MG63 (cell line): ENCODE measurements at regions not wholly inside any gene's neighbourhood (a gene's known extent, or its start where the extent isn't known, plus 50 kb on each side); places are given as distances from the start of the nearest gene placed in this dataset.
"Not testable (repeated sequence)": the region's sequence is repeated elsewhere in the genome, so short reads cannot be mapped to it uniquely, and the experiment has no call there.

Experiments
- DNase-seq: peaks from one replicate; pipeline ENCODE4 v3.0.0-alpha.2; 2020
- H3K27me3 ChIP-seq: fragments of 250-450 bp; sonication (Bioruptor Pico); 2 replicates; pipeline ENCODE4 v1.5.1; 2020; ENCODE audit warnings: mild to moderate bottlenecking, moderate library complexity
- H3K36me3 ChIP-seq: fragments of 250-450 bp; sonication (Bioruptor Pico); 2 replicates; pipeline ENCODE4 v1.5.1; 2020; ENCODE audit warnings: mild to moderate bottlenecking, moderate library complexity
- H3K4me3 ChIP-seq: fragments of 250-450 bp; sonication (Bioruptor Pico); 2 replicates; pipeline ENCODE4 v1.5.1; 2020; ENCODE audit warnings: mild to moderate bottlenecking, moderate library complexity
- H3K9me3 ChIP-seq: fragments of 250-450 bp; sonication (Bioruptor Pico); 2 replicates; pipeline ENCODE4 v1.5.1; 2020; ENCODE audit warnings: mild to moderate bottlenecking, moderate library complexity

DNA sequence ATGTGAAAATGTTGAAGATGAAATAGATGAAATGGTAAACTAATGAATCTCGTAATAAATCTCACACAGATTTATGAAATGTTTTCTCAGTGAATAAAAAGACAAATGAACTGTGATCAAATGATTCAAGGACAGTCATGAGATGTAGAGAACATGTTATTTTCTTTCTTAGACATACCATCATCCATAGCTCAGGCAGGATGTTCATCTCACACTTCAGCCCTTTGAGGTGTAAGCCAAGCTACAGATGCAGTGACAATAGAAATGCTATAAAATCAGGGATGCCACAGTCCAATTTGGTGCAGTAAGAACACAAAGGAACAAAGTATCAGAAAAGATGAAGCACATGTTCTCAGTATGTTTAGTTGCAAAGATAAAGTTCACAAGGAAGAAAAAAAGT is 242.7 kb upstream of the KRR1 start:
- Histone ChIP-seq H3K4me3 (no peak overlapping the region), H3K9me3 (no peaks in the 10 kb centered on the region), H3K27me3 (no peaks in the 10 kb centered on the region), H3K36me3 (no peaks in the 10 kb centered on the region)
- no peak for DNase-seq

DNA sequence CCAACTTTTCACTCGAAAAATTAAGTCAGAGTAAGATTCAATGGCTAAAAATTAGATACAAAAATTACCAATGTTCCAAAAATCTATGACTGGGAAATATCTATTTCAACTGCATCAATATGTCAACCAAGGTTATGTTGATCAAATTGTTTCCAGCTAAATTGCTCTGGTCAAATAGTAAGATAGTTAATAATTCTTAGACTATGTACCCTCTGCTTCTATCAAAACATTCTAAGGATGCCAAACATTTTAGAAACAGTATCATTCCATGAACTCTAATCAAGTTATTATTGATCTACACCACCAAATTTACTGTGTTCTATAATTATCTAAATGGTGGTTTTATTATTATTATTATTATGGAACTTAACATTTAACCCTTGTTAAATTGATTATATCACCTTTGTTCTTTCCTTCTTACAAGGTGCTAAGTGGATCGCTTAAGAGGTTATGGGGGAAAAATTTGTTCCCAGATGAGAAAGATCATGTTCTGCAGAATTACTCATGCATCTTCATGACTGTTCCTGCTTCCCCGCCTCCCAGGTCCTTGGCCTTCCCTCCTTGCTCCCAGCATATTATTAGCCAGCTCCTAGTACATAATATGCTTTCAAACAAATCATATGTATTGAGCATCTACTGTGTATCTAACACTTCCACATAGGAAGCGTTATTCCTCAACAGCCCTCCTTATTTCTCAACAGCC is 240.5 kb upstream of the KRR1 start:
- Histone ChIP-seq H3K36me3 (no peaks in the 10 kb centered on the region), H3K9me3 (peaks cover 3% of the 10 kb centered on the region; the same call in 1 of the 2 replicates), H3K27me3 (no peaks in the 10 kb centered on the region), H3K4me3 (no peak overlapping the region)
- DNase-seq: peak; percentile 18

DNA sequence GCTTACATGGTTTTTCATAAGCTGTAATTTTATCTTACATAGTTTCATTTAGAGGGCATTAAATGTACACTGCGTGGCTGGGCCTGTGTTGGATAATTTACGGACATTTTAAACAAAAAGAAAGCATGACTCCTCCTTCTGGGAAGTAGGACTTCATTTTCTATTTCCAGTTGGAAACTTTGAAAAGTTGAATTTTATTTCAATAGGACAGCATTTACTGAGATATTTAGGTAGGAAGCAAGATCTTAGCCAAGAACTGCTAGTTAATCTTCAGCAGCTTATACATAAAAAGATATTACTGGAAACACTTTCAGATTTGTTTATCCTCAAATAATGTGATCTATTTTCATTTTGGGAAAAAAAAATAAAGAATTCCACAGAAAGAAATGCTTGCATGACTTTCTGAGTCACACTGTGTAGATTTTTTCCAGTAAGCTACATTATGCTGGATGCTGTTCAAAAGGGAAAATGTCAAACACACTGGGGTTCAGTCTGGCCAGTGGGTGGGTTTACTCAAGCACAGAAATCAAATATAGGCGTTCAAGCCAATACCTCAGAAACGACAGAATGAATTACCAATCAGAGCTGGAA is 239.4 kb upstream of the KRR1 start:
- Histone ChIP-seq H3K36me3 (no peaks in the 10 kb centered on the region), H3K4me3 (peak overlapping the region; percentile 1; the same call in 1 of the 2 replicates), H3K27me3 (no peaks in the 10 kb centered on the region), H3K9me3 (peaks cover 3% of the 10 kb centered on the region; the same call in 1 of the 2 replicates)
- peak; percentile 28 for DNase-seq

DNA sequence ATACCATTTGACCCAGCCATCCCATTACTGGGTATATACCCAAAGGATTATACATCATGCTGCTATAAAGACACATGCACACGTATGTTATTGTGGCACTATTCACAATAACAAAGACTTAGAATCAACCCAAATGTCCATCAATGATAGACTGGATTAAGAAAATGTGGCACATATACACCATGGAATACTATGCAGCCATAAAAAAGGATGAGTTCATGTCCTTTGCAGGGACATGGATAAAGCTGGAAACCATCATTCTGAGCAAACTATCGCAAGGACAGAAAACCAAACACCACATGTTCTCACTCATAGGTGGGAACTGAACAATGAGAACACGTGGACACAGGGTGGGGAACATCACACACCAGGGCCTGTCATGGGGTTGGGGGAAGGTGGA is 237.6 kb upstream of the KRR1 start:
- DNase-seq, H3K36me3 ChIP-seq, H3K4me3 ChIP-seq, H3K27me3 ChIP-seq, H3K9me3 ChIP-seq: not testable (repeated sequence)

DNA sequence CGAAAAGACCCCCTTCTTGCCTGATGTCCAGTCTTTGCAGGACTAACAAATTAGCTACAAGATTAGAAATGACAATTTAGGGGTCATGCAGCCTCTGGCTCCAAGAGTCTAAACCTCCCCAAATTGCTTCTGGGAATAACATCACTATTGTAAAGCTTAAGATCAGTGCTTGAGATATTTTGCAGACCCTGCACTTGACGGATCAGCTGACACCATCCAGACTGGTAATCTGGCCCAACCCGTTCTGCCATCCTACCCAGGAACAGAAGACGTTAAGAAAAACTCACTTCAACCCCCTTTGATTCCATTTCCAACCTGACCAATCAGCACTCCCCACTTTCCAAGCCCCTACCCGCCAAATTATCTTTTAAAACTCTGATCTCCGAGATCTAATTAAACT is 236.7 kb upstream of the KRR1 start:
- peaks cover 3% of the 10 kb centered on the region; the same call in 1 of the 2 replicates for H3K9me3 ChIP-seq
- H3K36me3 ChIP-seq: no peaks in the 10 kb centered on the region
- no peak overlapping the region for H3K4me3 ChIP-seq
- H3K27me3 ChIP-seq: no peaks in the 10 kb centered on the region
- DNase-seq: no peak

DNA sequence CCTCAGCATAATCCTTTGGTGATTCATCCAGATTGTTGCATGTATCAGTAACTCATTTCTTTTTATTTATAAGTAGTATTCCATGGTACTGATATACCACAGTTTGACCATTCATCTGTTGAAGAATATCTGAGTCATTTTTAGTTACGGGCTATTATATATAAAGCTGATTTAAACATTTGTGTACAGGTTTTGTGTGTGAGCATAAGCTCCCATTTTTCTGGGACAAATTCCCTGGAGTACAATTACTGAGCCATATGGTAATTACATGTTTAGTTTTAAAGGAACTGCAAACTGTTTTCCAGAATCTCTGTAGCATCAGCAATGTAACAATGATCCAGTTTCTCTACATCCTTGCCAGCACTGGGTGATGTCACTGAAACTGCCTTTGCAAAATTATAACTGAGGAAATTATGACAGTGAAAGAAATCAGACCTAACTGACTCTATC is 236.2 kb upstream of the KRR1 start:
- Histone ChIP-seq H3K27me3 (no peaks in the 10 kb centered on the region), H3K36me3 (no peaks in the 10 kb centered on the region), H3K4me3 (no peak overlapping the region), H3K9me3 (peaks cover 3% of the 10 kb centered on the region; the same call in 1 of the 2 replicates)
- peak; percentile 57 for DNase-seq

DNA sequence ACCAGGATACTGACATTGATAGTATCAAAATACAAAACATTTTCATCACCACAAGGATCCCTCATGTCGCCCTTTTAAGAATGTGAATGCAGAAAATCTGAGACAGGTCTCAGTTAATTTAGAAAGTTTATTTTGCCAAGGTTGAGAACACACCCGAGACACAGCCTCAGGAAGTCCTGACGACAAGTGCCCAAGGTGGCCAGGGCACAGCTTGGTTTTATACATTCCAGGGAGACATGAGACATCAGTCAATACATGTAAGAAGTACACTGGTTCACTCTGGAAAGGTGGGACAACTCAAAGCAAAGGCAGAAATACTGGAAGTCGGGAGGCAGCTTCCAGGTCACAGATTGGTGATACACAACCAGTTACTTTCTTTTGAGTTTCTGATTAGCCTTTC is 235.2 kb upstream of the KRR1 start:
- H3K4me3 ChIP-seq: no peak overlapping the region
- no peaks in the 10 kb centered on the region for H3K27me3 ChIP-seq
- peaks cover 3% of the 10 kb centered on the region; the same call in 1 of the 2 replicates for H3K9me3 ChIP-seq
- H3K36me3 ChIP-seq: no peaks in the 10 kb centered on the region
- no peak for DNase-seq

DNA sequence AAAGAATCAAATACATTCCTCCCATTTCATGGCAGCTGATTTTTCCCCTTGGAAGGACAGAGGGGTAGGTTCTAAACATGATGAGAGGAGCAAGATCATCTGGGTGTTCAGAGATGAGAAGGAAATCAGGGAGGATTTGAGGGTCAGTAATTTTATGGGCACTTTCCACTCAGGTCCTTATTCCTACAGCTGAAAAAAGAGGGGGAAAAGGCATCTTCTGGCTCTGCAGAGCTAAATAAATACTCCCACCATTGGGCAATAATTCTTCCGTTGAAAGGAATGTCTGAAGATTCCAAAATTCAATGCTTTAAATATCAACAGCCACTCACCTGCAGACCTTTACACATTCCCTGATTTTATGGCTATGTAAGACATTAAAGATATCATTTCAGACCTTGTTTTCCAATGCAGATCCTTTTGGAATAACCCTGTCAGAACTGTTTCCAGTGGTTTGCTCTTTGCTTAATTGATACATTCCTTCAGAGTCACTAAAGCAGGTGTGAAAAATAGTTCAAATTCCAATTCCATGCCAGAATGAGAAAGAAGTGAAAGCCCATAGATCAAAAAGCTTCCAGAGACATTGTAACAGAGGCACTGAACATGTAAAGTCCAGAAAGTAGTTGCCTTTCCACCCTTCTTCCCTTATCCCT is 233.3 kb upstream of the KRR1 start:
- DNase-seq: no peak
- peaks cover 3% of the 10 kb centered on the region; the same call in 1 of the 2 replicates for H3K9me3 ChIP-seq
- no peaks in the 10 kb centered on the region for H3K36me3 ChIP-seq
- no peak overlapping the region for H3K4me3 ChIP-seq
- no peaks in the 10 kb centered on the region for H3K27me3 ChIP-seq

DNA sequence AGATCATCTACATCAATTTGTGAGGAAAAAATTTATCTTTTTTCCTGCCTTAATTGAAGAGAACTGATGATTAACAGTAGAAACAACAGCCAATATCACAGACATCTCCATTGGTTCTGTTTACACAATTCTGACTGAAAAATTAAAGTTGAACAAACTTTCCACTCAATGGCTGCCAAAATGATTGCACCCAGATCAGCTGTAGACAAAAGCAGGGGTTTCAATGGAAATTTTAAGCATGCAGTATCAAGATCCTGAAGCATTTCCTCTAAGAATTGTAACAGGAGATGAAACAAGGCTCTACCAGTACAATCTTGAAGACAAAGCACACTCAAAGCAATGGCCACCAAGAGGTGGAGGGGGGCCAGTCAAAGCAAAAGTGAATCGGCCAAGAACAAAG is 231.6 kb upstream of the KRR1 start:
- no peaks in the 10 kb centered on the region for H3K36me3 ChIP-seq
- H3K4me3 ChIP-seq: no peak overlapping the region
- no peak for DNase-seq
- H3K27me3 ChIP-seq: no peaks in the 10 kb centered on the region
- no peaks in the 10 kb centered on the region for H3K9me3 ChIP-seq

DNA sequence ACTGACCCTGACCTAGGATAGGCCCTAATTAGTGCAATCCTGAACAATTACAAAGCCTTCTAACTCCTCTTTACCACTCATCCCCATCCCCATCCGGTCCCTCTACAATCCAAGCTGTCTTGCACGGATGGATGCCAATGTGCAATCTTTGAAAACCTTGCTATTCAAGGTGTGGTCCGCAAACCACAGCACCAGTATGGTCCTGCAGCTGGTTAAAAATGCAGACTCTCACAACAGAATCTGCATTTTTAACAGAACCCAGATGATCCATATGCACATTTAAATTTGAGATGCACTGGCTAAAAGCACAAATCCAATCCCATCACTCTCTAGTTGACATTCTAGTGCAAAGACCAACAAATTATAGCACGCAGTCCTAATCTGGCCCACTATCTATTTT is 230.6 kb upstream of the KRR1 start:
- Histone ChIP-seq H3K4me3 (no peak overlapping the region), H3K9me3 (no peaks in the 10 kb centered on the region), H3K36me3 (no peaks in the 10 kb centered on the region), H3K27me3 (no peaks in the 10 kb centered on the region)
- no peak for DNase-seq

DNA sequence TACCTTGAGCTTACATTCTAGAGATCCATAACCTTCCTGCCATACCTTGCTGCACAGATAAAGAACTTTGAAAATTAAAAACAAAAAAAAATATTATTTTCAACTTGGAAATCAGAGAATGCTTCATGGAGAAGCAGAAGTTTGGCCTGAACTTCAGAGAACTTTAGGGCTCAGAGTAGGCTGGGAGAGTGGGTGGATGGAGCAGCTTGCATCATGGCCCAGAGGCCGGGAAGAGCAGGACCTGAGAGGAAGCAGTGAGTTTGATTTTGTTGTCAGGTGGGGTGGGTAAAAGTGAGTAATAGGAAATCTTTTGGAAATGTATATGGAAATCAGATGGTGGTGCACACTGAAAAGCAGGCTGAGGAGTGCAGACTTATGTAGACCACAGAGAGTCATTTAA is 228.5 kb upstream of the KRR1 start:
- Histone ChIP-seq H3K27me3 (no peaks in the 10 kb centered on the region), H3K36me3 (no peaks in the 10 kb centered on the region), H3K9me3 (no peaks in the 10 kb centered on the region), H3K4me3 (no peak overlapping the region)
- no peak for DNase-seq

DNA sequence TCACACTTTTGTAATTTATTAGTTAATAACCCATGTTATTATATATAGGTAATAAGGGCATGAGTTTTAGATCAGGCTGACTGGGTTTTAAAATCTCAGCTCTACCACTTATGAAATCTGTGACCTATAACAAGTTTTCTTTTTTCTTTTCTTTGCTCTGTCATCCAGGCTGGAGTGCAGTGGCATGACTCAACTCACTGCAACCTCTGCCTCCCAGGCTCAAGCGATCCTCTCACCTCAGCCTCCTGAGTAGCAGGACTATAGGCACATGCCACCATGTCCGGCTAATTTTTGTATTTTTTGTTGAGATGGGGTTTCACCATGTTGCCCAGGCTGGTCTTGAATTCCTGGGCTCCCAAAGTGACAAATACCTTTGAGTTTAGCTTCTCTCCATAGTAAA is 227.7 kb upstream of the KRR1 start:
- not testable (repeated sequence) for H3K27me3 ChIP-seq, H3K9me3 ChIP-seq, H3K36me3 ChIP-seq, H3K4me3 ChIP-seq, DNase-seq

DNA sequence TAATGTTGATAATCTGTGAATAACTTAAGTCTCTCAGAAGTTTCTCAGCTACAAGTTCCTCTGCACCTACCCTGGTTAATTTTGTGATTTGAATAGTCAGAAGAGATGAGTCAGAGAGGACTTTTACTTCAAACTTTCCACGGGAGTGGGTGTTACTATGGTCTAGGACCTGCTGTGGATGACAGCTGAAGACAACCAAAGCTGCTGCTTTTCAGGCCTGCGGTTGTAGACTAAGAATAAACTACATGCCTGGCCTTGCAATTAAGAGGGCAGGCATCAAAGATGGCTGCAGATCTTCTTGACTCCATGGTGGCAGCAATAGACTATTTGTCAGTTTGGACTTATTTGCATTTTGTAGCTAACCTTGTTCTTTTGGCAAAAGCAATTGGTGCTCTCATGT is 227.1 kb upstream of the KRR1 start:
- Histone ChIP-seq H3K4me3 (no peak overlapping the region), H3K27me3 (no peaks in the 10 kb centered on the region), H3K36me3 (no peaks in the 10 kb centered on the region), H3K9me3 (no peaks in the 10 kb centered on the region)
- DNase-seq: no peak

DNA sequence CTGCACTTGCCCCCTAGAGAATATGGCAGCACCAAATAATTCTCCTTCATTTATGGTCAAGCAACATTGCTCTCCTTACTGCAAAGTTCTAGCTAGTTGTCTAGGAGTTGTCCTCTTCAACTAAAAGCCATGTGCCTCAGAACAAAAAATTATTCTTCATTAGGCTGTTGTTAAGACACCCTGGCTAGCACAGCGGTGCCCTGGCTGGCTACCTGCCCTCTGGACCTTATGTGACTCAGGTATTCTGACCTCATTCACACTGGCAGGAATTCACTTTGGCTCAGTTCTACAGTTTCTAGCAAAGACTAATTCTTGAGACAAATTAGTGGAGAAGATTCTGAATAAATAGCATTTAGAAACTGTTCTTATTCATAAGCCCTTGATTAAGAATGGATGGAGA is 224.4 kb upstream of the KRR1 start:
- Histone ChIP-seq H3K4me3 (no peak overlapping the region), H3K9me3 (no peaks in the 10 kb centered on the region), H3K27me3 (no peaks in the 10 kb centered on the region), H3K36me3 (no peaks in the 10 kb centered on the region)
- peak; percentile 55 for DNase-seq

DNA sequence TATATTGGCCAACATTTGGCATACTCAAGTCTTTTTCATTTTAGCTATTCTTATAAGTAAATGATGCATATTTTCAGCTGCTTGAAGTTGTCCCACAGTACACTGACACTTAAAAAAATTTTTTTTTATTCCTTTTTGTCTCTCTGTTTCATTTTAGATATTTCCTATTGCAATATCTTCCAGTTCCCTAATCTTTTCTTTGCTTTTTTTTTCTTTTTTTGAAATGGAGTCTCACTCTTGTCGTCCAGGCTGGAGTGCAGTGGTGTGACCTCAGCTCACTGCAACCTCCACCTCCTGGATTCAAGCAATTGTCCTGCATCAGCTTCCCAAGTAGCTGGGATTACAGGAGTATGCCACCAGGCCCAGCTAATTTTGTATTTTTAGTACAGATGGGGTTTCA is 217.4 kb upstream of the KRR1 start:
- no peak overlapping the region for H3K4me3 ChIP-seq
- H3K36me3 ChIP-seq: no peaks in the 10 kb centered on the region
- H3K27me3 ChIP-seq: no peaks in the 10 kb centered on the region
- H3K9me3 ChIP-seq: no peaks in the 10 kb centered on the region; the same call in 1 of the 2 replicates
- no peak for DNase-seq

DNA sequence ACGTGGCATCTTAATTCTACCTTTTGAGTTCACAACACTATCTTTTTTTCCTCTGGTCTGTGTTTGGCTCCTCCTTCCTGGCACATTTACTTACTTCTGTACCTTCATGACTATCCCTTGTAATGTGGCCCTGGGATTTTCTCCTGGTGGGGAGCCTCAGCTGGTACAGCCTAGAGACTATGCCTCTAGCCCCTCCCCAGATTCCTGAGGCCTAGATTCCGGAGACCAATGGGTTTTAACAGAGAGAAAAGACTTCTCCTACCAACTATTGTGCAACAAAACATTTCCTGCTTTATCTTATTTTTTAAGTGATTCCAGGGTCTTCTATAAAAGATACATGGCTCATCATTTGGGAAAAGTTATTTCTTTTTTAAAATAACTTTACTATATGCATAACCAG is 216.2 kb upstream of the KRR1 start:
- DNase-seq: no peak
- H3K4me3 ChIP-seq: no peak overlapping the region
- H3K27me3 ChIP-seq: no peaks in the 10 kb centered on the region
- no peaks in the 10 kb centered on the region for H3K36me3 ChIP-seq
- no peaks in the 10 kb centered on the region; the same call in 1 of the 2 replicates for H3K9me3 ChIP-seq

DNA sequence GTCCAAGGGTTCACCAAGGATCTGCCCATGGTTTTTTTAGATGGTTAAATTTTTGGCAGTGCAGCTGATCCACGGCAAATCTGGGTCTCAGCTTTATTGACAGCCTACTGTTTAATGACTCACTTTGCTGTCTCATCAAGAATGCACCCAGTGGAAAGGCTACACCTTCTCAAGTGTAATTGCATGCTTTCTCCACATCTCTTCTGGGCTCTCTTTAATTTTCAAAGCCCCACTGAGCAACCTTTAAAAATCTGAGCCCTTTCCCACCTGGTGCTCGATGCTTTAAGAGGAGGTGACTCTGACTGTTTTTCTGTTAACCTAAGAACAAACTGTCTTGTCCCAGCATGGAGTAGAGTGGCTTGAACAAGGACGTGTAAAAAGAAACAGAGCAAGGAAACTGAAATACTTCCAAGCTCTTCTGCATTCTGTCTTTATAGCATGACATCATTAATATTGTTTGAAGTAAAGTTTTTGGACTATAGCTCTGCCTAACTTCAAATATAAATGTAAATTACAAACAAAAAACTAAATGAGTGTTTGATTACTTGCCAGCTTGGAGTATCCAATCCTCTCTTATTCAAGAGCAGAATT is 214.2 kb upstream of the KRR1 start:
- Histone ChIP-seq H3K36me3 (no peaks in the 10 kb centered on the region), H3K9me3 (no peaks in the 10 kb centered on the region; the same call in 1 of the 2 replicates), H3K4me3 (no peak overlapping the region), H3K27me3 (no peaks in the 10 kb centered on the region)
- peak; percentile 70 for DNase-seq
